HG02884 (cell line): ENCODE measurements at regions not wholly inside any gene's neighbourhood (a gene's known extent, or its start where the extent isn't known, plus 50 kb on each side); places are given as distances from the start of the nearest gene placed in this dataset.
"Not testable (repeated sequence)": the region's sequence is repeated elsewhere in the genome, so short reads cannot be mapped to it uniquely, and the experiment has no call there.

Experiments used
- ATAC-seq: cut with Tn5 transposase; IDR thresholded peaks from one replicate; pipeline ENCODE4 v1.9.1; 2021; ENCODE audit warnings: mild to moderate bottlenecking, moderate library complexity; ENCODE audit not compliant: unreplicated experiment

- no peak for ATAC-seq
Observed at GRCh38 chr10:33673839-33674415, 339.5 kb upstream of the NRP1 start.

GRCh38 chr10:33669904-33670303 is 335.4 kb upstream of the NRP1 start:
- ATAC-seq = no peak

- ATAC-seq = no peak
Observed at GRCh38 chr10:33666686-33667480, 332.4 kb upstream of the NRP1 start.

- ATAC-seq = no peak
Observed at GRCh38 chr10:33665501-33665900, 331.0 kb upstream of the NRP1 start.

GRCh38 chr10:33664070-33664469 is 329.6 kb upstream of the NRP1 start:
- no peak for ATAC-seq

GRCh38 chr10:33661580-33662336 is 327.3 kb upstream of the NRP1 start:
- no peak for ATAC-seq

GRCh38 chr10:33660329-33660728 is 325.9 kb upstream of the NRP1 start:
- no peak for ATAC-seq

- no peak for ATAC-seq
Observed at GRCh38 chr10:33657913-33658312, 323.4 kb upstream of the NRP1 start.

GRCh38 chr10:33657154-33657908 is 322.9 kb upstream of the NRP1 start:
- no peak for ATAC-seq

GRCh38 chr10:33655921-33656320 is 321.5 kb upstream of the NRP1 start:
- ATAC-seq = no peak

GRCh38 chr10:33655165-33655815 is 320.8 kb upstream of the NRP1 start:
- ATAC-seq = no peak

GRCh38 chr10:33653584-33654367 is 319.3 kb upstream of the NRP1 start:
- no peak for ATAC-seq

- no peak for ATAC-seq
Observed at GRCh38 chr10:33652870-33653269, 318.4 kb upstream of the NRP1 start.

- not testable (repeated sequence) for ATAC-seq
Observed at GRCh38 chr10:33650131-33650530, 315.7 kb upstream of the NRP1 start.

GRCh38 chr10:33643042-33643441 is 308.6 kb upstream of the NRP1 start:
- no peak for ATAC-seq

- no peak for ATAC-seq
Observed at GRCh38 chr10:33638891-33639290, 304.4 kb upstream of the NRP1 start.

GRCh38 chr10:33638374-33638773 is 303.9 kb upstream of the NRP1 start:
- ATAC-seq = no peak

- ATAC-seq = no peak
Observed at GRCh38 chr10:33635967-33636515, 301.6 kb upstream of the NRP1 start.

GRCh38 chr10:33632432-33632831 is 298.0 kb upstream of the NRP1 start:
- ATAC-seq = no peak

GRCh38 chr10:33631991-33632390 is 297.5 kb upstream of the NRP1 start:
- no peak for ATAC-seq
